Activated naive CD4-positive, alpha-beta T cell treated with anti-CD3 and anti-CD28 coated beads, Interleukin-2, amount 50 U/mL, for 24 hours (primary cell): ENCODE measurements at regions not wholly inside any gene's neighbourhood (a gene's known extent, or its start where the extent isn't known, plus 50 kb on each side); places are given as distances from the start of the nearest gene placed in this dataset.
"Not testable (repeated sequence)": the region's sequence is repeated elsewhere in the genome, so short reads cannot be mapped to it uniquely, and the experiment has no call there.

Experiments
- H3K27ac Mint-ChIP-seq: one replicate; pipeline ENCODE4 v1.8.0; 2021; ENCODE audit warnings: mild to moderate bottlenecking, mixed read lengths
- H3K27me3 Mint-ChIP-seq: one replicate; pipeline ENCODE4 v1.8.0; 2021; ENCODE audit warnings: mixed read lengths
- H3K36me3 Mint-ChIP-seq: one replicate; pipeline ENCODE4 v1.8.0; 2021; ENCODE audit warnings: mixed read lengths
- H3K4me1 Mint-ChIP-seq: one replicate; pipeline ENCODE4 v1.8.0; 2021; ENCODE audit warnings: mixed read lengths
- H3K4me3 Mint-ChIP-seq: one replicate; pipeline ENCODE4 v1.8.0; 2021; ENCODE audit warnings: mild to moderate bottlenecking, mixed read lengths
- H3K9me3 Mint-ChIP-seq: one replicate; pipeline ENCODE4 v1.8.0; 2021; ENCODE audit warnings: mixed read lengths

DNA sequence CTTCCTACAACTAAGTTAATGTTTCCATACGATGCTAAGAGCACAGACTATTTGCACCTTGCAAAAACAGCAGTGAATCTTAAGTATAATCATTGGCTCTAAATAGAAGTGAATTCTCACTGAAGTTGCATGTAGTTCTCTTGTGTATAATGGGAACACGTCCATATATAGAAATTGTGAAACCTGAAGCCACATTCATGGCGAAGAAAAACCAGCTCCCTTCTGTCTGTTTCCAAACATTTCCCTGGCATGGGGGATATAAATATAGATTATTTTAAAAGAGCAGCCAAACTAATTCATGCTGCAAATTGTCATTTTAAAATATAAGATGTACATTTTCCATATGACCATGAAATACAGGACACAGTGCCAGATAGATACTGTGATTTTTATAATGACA, 71.1 kb downstream of the TRAM1L1 start:
- Mint-ChIP-seq H3K9me3 (peaks cover 17% of the 10 kb centered on the region), H3K4me3 (no peak overlapping the region), H3K4me1 (no peaks in the 10 kb centered on the region), H3K36me3 (no peaks in the 10 kb centered on the region), H3K27ac (no peak overlapping the region), H3K27me3 (no peaks in the 10 kb centered on the region)

DNA sequence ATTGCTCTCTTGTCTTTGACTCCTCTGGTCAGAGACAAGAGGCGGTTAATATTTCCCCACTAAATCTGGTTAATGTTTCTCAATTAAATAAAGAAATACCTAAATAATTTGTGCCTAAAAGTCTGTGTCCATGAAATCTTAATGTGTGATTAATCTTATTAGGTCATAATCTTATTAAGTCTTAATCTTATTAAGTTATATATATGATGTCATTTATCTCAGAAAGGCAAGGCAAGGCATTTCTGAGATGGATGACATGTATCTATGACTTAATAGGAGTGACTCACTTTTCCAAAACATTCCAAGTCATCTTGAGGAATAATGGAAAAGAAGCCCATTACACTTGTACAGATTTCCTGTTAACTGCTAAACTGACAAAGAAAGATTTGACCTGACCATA, 74.7 kb downstream of the TRAM1L1 start:
- Mint-ChIP-seq H3K27ac (no peak overlapping the region), H3K9me3 (peaks cover 20% of the 10 kb centered on the region), H3K4me3 (no peak overlapping the region), H3K27me3 (no peaks in the 10 kb centered on the region), H3K4me1 (no peaks in the 10 kb centered on the region), H3K36me3 (no peaks in the 10 kb centered on the region)

DNA sequence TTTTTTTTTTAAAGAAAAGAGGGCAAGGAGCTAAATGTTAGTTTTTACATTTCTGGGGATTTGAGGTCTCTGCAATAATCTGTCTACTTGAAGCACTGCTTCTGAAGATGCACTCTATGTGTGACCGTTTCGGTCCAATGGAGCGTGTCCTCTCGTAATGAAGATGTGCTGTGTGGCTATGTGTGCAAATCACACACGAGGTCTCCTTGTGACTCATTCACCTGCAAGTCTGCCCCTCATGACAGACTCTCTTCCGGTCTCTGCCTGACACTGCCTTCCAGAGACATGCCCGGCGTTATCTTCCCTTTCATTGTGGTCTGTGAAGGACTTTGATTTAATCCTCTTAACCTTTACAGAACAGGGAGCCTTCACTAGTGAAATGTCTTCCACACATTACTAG, 84.3 kb downstream of the TRAM1L1 start:
- H3K9me3 Mint-ChIP-seq: no peaks in the 10 kb centered on the region
- no peak overlapping the region for H3K4me3 Mint-ChIP-seq
- no peaks in the 10 kb centered on the region for H3K4me1 Mint-ChIP-seq
- H3K27me3 Mint-ChIP-seq: no peaks in the 10 kb centered on the region
- no peaks in the 10 kb centered on the region for H3K36me3 Mint-ChIP-seq
- H3K27ac Mint-ChIP-seq: no peak overlapping the region

DNA sequence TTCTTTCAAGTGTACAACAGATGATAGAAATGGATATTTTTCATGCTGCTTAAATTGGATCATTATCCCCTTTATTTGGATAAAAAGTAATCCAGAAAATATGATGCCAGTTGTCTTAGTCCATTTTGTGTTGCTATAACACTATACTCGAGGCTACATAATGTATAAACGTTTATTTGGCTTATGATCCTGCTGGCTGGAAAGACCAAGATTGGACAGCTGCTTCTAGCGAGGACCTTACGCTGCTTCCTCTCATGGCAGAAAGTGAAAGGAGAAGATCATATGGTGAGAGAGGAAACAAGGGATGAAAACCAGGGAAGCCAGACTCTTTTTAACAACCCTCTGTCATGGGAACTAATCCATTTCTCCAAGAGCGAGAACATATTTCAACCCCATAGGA, 102.7 kb downstream of the TRAM1L1 start:
- peaks cover 10% of the 10 kb centered on the region for H3K9me3 Mint-ChIP-seq
- H3K36me3 Mint-ChIP-seq: no peaks in the 10 kb centered on the region
- H3K27ac Mint-ChIP-seq: no peak overlapping the region
- no peaks in the 10 kb centered on the region for H3K4me1 Mint-ChIP-seq
- H3K27me3 Mint-ChIP-seq: no peaks in the 10 kb centered on the region
- no peak overlapping the region for H3K4me3 Mint-ChIP-seq

DNA sequence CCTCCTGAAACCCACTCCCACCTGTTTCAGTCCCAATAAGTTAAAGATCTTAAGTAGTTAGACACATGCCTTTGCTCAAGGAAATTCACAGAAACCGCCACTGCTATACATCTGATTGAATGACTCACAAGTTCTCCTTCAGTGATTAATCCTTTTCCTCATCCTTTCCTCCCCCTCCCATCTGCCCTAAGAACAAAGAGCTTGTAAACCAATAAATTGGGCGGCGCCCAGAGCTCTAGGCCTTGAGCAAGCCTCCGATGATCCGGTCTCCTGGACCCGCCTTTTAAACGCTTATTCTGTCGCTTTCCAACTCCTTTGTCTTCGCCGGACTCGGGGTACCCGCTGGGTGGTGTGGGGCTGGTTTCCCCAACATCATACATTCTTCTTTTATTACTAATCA, 104.9 kb downstream of the TRAM1L1 start:
- not testable (repeated sequence) for H3K4me3 Mint-ChIP-seq, H3K36me3 Mint-ChIP-seq, H3K9me3 Mint-ChIP-seq, H3K4me1 Mint-ChIP-seq, H3K27me3 Mint-ChIP-seq, H3K27ac Mint-ChIP-seq

DNA sequence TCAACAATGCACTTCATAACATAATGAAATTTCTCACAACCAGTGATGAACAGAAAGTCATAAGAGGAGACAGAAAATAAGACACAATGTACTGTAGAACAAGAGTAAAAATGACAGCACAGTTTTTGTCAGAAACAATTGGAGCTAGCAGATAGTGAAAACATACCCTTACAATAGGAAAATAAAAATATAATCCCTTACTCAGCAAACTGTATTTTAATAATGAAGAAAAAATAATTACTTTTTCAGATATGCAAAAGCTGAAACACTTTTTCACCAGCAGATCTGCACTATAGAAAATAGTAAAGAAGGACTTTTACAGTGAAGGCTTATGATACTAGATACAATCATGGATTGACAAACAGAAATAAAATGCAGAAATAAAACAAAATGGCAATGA, 126.3 kb downstream of the TRAM1L1 start:
- Mint-ChIP-seq H3K36me3 (no peaks in the 10 kb centered on the region), H3K9me3 (no peaks in the 10 kb centered on the region), H3K27ac (no peak overlapping the region), H3K27me3 (no peaks in the 10 kb centered on the region), H3K4me3 (no peak overlapping the region), H3K4me1 (no peaks in the 10 kb centered on the region)

DNA sequence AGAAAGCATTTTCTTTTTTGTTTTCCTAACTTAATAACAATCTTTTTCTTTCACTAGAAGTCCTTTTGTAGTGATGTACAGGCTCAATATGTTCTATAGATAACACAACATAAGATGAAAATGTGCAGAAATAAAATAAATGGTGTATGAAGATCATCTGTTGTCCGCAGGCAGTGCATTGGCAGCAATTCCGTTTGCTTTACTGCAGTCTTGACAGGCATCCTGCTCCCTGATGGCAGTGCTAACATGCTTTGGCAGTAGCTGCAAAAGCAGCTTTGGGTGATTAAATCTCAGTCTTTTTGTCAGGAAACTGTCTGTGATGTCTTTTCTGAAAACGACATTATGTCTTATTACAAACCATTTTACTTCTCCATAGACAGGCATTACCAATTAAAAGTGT, 131.4 kb downstream of the TRAM1L1 start:
- H3K36me3 Mint-ChIP-seq: no peaks in the 10 kb centered on the region
- no peak overlapping the region for H3K27ac Mint-ChIP-seq
- no peaks in the 10 kb centered on the region for H3K4me1 Mint-ChIP-seq
- H3K9me3 Mint-ChIP-seq: peaks cover 5% of the 10 kb centered on the region
- H3K4me3 Mint-ChIP-seq: no peak overlapping the region
- no peaks in the 10 kb centered on the region for H3K27me3 Mint-ChIP-seq

DNA sequence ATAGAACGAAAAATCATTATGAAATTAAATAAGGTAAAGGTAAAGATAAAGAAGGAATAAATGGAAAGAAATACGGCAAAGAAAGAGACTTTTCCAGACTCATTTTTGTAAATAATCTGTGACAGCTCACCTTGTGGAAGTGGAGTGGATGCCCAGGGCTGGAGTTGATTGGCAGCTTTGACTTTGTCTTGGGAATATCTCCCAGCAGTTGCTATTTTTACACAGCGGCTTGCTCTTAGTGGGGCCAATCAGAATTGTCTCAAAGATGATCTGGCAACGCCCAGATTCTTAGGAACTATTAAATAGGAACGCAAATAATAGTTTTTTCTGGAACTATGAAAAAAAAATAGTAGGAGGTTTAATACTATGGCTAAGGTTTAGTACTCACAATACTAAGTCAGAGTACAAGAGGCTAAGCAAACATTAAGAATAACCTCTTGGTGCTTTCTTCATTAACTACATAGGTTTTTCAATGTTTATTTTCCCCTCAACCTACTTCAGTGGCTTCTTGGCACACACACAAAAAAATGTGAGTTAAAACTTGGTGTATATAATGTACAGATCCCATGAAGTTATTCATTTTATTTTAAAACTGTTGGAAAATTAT, 132.7 kb downstream of the TRAM1L1 start:
- Mint-ChIP-seq H3K36me3 (no peaks in the 10 kb centered on the region), H3K27ac (no peak overlapping the region), H3K9me3 (peaks cover 5% of the 10 kb centered on the region), H3K4me1 (no peaks in the 10 kb centered on the region), H3K4me3 (no peak overlapping the region), H3K27me3 (no peaks in the 10 kb centered on the region)

DNA sequence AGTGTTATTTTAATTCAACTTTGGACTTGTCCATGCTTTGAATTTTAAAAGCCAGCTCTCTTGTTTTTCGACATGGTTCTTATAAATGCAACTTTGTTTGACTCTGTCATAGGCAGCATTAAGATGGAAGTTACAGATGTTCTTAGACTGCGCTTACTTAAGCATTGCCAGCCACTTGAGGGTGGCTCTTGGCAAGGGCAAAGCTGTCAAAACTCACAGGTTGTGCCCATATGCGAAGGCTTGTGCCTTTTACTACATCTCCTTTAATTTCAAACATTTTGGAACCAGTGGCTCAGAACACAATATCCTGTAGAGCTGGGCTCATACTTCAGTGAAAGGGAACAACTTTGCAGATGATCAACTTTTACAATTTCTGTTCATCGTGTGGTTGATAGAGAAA, 135.5 kb downstream of the TRAM1L1 start:
- H3K4me1 Mint-ChIP-seq: no peaks in the 10 kb centered on the region
- no peak overlapping the region for H3K27ac Mint-ChIP-seq
- H3K9me3 Mint-ChIP-seq: peaks cover 5% of the 10 kb centered on the region
- no peaks in the 10 kb centered on the region for H3K36me3 Mint-ChIP-seq
- H3K4me3 Mint-ChIP-seq: no peak overlapping the region
- H3K27me3 Mint-ChIP-seq: no peaks in the 10 kb centered on the region

DNA sequence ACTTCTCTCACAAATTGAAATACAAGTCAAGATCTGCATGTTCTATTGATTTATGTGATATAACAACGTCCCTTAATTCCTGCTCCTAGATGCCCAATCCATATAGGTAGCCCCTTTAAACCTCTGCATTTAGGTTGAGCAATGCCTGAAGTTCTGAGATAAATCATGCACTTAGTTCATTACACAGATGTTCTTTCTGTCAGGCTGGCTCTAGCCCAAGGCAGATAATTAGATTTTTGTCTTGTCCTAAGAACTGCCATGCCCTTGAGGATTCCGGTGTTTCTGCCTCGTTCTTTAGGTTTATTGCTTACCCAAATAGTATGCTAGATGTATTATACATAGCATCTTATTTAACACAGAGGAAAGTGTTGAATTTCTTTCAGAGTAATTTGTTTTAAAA, 143.1 kb downstream of the TRAM1L1 start:
- Mint-ChIP-seq H3K9me3 (no peaks in the 10 kb centered on the region), H3K27ac (peak overlapping the region; percentile 2), H3K4me1 (no peaks in the 10 kb centered on the region), H3K36me3 (no peaks in the 10 kb centered on the region), H3K4me3 (no peak overlapping the region), H3K27me3 (no peaks in the 10 kb centered on the region)

DNA sequence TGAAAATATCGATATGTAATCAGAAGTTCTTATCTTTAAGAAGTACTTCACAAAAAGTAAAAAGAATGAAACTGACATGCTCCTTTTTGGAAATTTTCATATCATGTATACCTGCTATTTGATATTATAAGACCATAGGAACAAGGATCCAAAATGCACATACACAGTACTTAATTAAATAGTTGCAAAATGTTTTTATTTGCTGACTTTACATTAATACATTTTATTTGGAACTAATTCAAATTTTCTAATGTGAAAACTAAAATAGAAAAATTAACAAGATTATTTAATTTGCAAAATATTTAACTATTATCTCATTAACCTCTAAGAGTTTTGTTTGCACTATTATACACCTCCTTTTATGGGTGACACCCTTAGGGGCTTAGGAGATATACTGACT, 155.0 kb downstream of the TRAM1L1 start:
- H3K4me1 Mint-ChIP-seq: no peaks in the 10 kb centered on the region
- peaks cover 1% of the 10 kb centered on the region for H3K27me3 Mint-ChIP-seq
- no peaks in the 10 kb centered on the region for H3K36me3 Mint-ChIP-seq
- H3K9me3 Mint-ChIP-seq: no peaks in the 10 kb centered on the region
- no peak overlapping the region for H3K4me3 Mint-ChIP-seq
- no peak overlapping the region for H3K27ac Mint-ChIP-seq

DNA sequence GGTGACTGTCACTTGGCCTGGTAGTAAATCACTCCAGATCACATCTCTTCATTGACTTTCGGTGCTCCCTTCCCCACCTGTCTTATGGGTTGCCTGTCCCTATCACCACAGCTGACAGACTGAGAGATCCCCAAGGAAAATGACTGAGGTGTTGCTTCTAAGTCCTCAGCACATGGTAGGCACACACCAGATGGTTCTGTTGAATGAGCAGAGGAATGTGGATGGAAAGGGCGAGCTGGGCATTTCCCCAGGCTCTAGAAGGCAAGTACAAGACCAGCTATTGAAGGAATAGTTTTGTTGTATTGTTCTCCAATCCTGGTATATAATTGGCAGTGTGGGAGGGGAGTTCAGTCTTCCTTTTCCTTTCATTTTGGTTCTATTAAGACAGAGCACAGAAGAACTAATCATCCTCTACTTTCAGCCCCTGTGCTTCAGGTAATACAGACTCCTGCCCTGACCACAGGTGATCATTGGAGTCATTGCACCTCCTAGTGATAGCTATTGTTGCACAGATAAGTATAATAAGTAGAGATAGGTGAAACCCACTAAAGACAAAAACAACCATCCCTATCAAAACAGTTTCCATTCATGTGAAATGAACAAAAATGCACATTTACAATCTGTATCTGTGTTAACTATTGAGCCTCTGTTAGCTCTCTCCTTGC, 158.6 kb downstream of the TRAM1L1 start:
- H3K36me3 Mint-ChIP-seq: no peaks in the 10 kb centered on the region
- peaks cover 5% of the 10 kb centered on the region for H3K9me3 Mint-ChIP-seq
- H3K27ac Mint-ChIP-seq: no peak overlapping the region
- peaks cover 7% of the 10 kb centered on the region for H3K27me3 Mint-ChIP-seq
- H3K4me3 Mint-ChIP-seq: no peak overlapping the region
- no peaks in the 10 kb centered on the region for H3K4me1 Mint-ChIP-seq

DNA sequence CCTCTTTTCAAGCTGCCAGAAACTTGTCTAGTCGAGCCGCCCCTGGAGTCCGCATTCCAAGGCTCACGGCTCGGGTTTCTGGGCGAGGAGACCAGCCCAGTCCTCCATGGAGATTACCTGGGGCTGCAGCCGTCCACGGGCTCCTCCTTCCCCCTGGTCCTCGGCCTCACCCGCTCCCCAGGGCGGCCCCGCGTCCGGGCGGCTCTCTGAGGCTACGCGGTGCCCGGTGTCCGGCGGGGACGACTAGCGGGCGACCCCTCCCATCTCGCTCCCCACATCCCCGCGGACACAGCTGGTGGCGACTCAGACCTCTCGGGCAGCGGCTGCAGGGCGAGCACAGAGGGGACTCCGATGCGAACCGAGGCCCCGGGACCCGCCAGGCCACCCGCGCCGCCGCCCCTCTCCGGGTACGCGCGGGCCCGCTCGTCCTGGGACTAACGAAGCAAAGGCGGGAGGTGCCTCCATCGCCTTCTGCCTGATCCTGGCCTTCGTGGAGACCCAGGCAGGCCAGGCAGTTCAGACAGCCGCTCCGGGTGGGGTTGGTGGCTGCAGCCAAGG, 159.4 kb downstream of the TRAM1L1 start:
- no peaks in the 10 kb centered on the region for H3K4me1 Mint-ChIP-seq
- H3K27me3 Mint-ChIP-seq: peaks cover 7% of the 10 kb centered on the region

DNA sequence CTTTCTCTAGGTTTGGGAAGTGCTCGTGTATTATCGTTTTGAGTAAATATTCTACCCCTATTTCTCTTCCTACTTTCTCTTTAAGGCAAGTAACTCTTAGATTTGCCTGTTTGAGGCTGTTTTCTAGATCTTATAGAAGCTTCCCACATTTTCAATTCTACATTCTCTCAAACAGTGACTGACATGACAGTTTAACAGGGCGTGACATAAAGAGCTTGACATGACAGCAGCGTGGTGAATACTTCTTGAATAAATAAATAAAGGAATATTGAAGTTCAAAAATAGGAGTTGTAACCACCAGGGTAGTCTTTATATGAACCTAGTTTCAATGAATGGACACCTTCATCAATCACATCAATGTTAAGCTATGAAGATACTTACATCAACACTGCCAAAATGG, 162.0 kb downstream of the TRAM1L1 start:
- no peaks in the 10 kb centered on the region for H3K36me3 Mint-ChIP-seq
- peaks cover 7% of the 10 kb centered on the region for H3K27me3 Mint-ChIP-seq
- no peaks in the 10 kb centered on the region for H3K4me1 Mint-ChIP-seq
- peaks cover 13% of the 10 kb centered on the region for H3K9me3 Mint-ChIP-seq
- H3K4me3 Mint-ChIP-seq: no peak overlapping the region
- H3K27ac Mint-ChIP-seq: no peak overlapping the region

More for the DNA sequence above, 159.4 kb downstream of the TRAM1L1 start:
- Mint-ChIP-seq H3K9me3 (peaks cover 12% of the 10 kb centered on the region), H3K4me3 (no peak overlapping the region), H3K27ac (no peak overlapping the region), H3K36me3 (no peaks in the 10 kb centered on the region)

DNA sequence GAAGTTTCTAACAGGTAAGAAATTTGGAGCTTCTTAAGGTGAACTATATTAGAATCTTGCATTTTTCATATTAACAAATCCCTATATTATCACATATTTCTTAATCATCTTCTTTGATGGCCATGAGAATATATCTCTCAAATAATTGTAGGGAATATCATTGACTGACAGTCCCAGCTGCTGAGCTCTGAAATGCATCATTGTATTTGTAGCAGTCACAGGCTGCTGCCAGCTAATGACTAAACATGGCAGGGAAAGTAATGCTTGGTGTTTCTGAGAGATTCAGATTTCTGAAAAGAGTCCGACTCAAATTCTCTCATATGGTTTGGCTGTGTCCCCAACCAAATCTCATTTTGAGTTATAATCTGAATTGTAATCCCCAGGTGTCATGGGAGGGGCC, 171.9 kb downstream of the TRAM1L1 start:
- no peaks in the 10 kb centered on the region for H3K36me3 Mint-ChIP-seq
- H3K4me3 Mint-ChIP-seq: no peak overlapping the region
- peaks cover 4% of the 10 kb centered on the region for H3K9me3 Mint-ChIP-seq
- H3K27ac Mint-ChIP-seq: no peak overlapping the region
- no peaks in the 10 kb centered on the region for H3K27me3 Mint-ChIP-seq
- H3K4me1 Mint-ChIP-seq: no peaks in the 10 kb centered on the region

DNA sequence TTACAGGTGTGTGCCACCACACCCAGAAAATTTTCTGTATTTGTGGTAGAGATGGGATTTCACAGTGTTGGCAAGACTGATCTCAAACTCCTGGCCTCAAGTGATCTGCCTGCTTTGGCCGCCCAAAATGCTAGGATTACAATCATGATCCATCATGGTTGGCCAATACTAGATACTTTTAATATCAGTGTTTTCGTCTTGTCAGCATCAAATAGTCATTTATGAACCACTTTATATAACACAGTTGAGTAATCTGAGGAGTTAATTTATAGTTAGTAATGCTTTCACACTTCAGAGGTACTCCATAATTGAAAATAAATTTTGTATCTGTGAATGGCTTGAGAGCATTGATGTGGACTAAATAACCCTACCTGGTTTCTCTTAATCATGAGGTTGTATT, 178.6 kb downstream of the TRAM1L1 start:
- H3K4me1 Mint-ChIP-seq: no peaks in the 10 kb centered on the region
- peaks cover 12% of the 10 kb centered on the region for H3K9me3 Mint-ChIP-seq
- H3K27me3 Mint-ChIP-seq: no peaks in the 10 kb centered on the region
- no peak overlapping the region for H3K27ac Mint-ChIP-seq
- H3K4me3 Mint-ChIP-seq: no peak overlapping the region
- no peaks in the 10 kb centered on the region for H3K36me3 Mint-ChIP-seq

DNA sequence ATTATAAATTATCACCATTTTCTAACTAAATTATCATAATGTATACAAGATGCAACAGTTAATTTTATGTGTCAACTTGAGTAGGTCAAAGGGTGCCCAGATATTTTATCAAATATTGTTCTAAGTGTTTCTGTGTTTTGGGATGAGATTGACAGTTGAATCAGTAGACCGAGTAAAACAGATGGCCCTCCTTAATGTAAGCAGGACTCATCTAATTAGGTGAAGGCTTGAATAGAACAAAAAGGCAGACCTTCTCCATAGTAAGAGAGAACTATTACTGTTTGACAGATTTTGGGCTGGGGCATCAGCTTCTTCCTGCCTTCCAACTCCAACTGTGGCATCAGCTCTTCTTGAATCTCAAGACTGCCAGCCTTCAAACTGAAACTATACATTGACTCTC, 185.8 kb downstream of the TRAM1L1 start:
- Mint-ChIP-seq H3K27me3 (no peaks in the 10 kb centered on the region), H3K36me3 (no peaks in the 10 kb centered on the region), H3K4me1 (no peaks in the 10 kb centered on the region), H3K4me3 (no peak overlapping the region), H3K9me3 (peaks cover 19% of the 10 kb centered on the region), H3K27ac (no peak overlapping the region)
